NB4 (cell line): ENCODE measurements at regions not wholly inside any gene's neighbourhood (a gene's known extent, or its start where the extent isn't known, plus 50 kb on each side); places are given as distances from the start of the nearest gene placed in this dataset.

Experiments used
- DNase-seq: peaks from one replicate; pipeline ENCODE4 v3.0.0; 2010; ENCODE audit warnings: low read depth
- H3K4me3 ChIP-seq: one replicate; pipeline ENCODE4 v1.5.1; 2011; ENCODE audit warnings: mild to moderate bottlenecking, low read depth, low read length, moderate library complexity
- MYC ChIP-seq: IDR thresholded peaks from 2 replicates; pipeline ENCODE4 v1.6.1; 2011; ENCODE audit warnings: low read depth, low read length
- POLR2A ChIP-seq: IDR thresholded peaks from 2 replicates; pipeline ENCODE4 v1.6.1; 2011; ENCODE audit warnings: mild to moderate bottlenecking; ENCODE audit not compliant: insufficient read length; ENCODE audit errors: extremely low read depth
- TF ChIP-seq, protein P1 (sequence below): IDR thresholded peaks from 2 replicates; pipeline ENCODE4 v1.6.1; 2011; ENCODE audit warnings: low read depth, low read length
- TF ChIP-seq, protein P2 (sequence below): IDR thresholded peaks from one replicate; pipeline ENCODE4 v1.5.1; 2012; ENCODE audit warnings: low read depth, low read length

DNA sequence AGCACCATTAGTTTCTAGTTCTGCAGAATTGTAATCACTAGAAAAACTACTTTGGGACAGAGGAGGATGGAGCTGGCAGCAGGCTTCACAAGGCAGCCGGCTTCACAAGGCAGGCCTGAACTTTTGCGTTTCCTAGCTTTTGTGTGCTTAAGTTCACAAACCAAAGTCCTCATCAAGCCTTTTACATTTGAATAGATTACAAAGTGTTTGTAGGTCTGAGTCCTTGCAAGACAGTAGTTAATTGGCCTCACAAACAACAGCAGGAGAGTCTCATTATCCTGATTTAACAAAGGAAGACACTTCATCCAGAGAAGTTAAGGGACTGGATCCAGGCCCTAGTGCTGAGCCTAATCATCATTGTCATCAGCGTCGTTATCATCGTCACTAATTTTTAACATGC lies 147.8 kb upstream of the AUTS2 start:
- TF ChIP-seq MYC = no peak
- TF ChIP-seq, protein P1, sequence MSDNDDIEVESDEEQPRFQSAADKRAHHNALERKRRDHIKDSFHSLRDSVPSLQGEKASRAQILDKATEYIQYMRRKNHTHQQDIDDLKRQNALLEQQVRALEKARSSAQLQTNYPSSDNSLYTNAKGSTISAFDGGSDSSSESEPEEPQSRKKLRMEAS = no peak
- no peak for TF ChIP-seq POLR2A
- TF ChIP-seq, protein P2, sequence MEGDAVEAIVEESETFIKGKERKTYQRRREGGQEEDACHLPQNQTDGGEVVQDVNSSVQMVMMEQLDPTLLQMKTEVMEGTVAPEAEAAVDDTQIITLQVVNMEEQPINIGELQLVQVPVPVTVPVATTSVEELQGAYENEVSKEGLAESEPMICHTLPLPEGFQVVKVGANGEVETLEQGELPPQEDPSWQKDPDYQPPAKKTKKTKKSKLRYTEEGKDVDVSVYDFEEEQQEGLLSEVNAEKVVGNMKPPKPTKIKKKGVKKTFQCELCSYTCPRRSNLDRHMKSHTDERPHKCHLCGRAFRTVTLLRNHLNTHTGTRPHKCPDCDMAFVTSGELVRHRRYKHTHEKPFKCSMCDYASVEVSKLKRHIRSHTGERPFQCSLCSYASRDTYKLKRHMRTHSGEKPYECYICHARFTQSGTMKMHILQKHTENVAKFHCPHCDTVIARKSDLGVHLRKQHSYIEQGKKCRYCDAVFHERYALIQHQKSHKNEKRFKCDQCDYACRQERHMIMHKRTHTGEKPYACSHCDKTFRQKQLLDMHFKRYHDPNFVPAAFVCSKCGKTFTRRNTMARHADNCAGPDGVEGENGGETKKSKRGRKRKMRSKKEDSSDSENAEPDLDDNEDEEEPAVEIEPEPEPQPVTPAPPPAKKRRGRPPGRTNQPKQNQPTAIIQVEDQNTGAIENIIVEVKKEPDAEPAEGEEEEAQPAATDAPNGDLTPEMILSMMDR = no peak
- no peak for DNase-seq
- no peak overlapping the region for H3K4me3 ChIP-seq

DNA sequence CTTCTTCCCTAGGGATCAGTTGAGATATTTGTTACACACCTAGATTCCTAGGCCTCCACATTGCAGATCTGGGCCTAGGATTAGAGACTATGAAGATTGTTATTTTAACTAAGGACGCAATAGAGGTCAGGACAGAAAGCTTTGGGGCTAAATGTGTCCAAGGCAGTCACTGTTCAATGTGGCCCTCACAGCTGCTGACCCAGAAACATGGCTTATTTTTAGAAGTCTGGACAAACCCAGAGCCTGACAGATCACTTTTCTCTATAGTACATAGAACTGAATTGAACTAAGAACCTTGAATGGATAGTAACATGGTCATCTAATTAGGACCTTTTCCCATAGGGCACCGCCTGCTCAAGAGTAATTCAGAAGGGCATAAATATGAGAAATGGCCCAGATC lies 146.6 kb upstream of the AUTS2 start:
- DNase-seq = no peak
- no peak for TF ChIP-seq MYC
- TF ChIP-seq, protein P2 = no peak
- TF ChIP-seq POLR2A = no peak
- TF ChIP-seq, protein P1 = no peak
- no peak overlapping the region for H3K4me3 ChIP-seq

DNA sequence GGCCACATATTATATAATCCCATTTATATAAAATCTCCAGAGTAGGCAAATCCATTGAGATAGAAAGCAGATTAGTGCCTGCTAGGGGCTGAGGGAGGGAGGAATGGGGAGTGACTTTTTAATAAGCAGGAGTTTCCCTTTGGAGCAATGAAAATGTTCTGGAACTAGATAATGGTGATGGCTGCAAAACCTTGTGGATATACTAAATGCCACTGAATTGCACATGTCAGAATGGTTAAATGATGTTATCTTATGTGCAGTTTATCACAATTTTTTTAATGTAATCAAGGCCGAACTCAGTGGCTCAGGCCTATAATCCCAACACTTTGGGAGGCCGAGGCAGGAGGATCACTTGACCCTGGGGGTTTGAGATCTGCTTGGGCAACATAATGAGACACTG lies 145.5 kb upstream of the AUTS2 start:
- TF ChIP-seq, protein P1 = no peak
- TF ChIP-seq, protein P2 = no peak
- TF ChIP-seq MYC = no peak
- TF ChIP-seq POLR2A = no peak
- DNase-seq = no peak
- no peak overlapping the region for H3K4me3 ChIP-seq

DNA sequence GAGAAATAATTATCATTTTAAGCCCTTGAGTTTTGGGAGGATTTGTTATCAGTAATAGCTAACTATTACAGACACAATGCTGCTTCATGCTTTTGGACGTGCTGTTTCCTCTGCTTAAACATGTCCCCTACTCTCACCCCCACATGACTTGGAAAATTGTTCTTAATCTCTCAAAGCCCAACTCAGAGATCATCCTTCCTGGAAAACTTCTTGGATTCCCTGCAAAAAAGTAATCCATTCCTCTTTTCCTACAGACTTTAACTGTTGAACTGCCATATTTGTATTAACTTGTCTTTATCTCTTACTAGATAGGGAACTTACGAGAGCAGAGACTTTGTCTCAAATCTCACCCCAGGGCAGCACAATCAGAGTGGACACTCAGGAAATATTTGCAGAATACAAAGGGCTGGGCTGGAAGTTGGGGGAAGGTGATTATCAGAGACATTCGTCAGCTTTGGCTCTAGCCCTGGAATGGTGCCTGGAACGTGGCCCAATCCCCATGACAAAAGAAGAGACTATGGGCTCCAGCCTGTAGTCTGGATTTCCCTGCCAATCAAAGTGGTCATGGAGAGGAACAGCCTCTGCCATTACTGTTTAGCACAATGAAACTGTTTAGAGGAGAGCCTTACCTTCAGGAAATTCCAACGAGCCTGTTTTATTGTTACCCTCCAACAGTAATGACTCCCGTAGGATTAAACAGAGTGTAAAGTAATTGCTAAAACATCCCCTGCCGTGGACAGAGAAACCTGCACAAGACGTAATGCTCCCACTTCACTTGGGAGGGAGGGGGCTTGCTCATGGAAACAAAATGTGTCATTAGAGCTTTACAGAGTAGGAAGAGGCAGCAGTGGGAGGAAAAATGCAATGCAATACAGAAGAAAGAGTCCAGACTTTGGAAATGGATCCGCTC lies 140.4 kb upstream of the AUTS2 start:
- TF ChIP-seq, protein P1 = no peak
- TF ChIP-seq, protein P2 = no peak
- TF ChIP-seq MYC (no peak), POLR2A (no peak)
- no peak overlapping the region for H3K4me3 ChIP-seq
- DNase-seq = no peak

DNA sequence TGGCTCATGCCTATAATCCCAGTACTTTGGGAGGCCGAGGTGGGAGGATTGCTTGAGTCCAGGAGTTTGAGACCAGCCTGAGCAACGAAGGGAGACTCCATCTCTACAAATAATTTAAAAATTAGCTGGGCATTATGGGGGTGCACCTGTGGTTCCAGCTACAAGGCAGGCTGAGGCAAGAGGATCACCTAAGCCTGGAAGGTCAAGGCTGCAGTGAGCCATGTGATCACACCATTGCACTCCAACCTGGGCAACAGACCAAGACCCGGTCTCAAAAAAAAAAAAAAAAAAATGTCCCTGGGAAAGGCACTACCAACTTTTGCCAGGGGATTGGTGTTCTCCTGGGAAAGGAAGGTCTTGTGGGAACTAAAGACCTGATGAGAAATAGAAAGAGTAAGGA lies 134.2 kb upstream of the AUTS2 start:
- H3K4me3 ChIP-seq = no peak overlapping the region
- DNase-seq = no peak
- no peak for TF ChIP-seq MYC
- TF ChIP-seq, protein P2 = no peak
- no peak for TF ChIP-seq POLR2A
- TF ChIP-seq, protein P1 = no peak

DNA sequence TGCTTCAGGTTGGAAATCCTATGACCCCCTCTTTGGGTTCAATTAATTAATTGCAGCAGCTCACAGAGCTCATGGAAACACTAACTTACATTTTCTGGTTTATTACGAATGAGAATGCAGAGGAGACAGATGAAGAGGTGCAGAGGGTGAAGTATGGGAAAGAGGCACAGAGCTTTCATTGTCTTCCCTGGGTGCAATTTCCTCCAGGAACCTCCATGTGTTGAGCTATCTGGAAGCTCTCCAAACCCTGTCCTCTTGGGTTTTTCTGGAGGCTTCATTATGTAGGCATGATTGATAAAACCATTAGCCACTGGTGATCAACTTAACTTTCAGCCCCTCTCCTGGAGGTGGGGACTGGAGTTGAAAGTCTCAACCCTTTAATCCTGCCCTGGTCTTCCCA lies 133.0 kb upstream of the AUTS2 start:
- DNase-seq = no peak
- TF ChIP-seq POLR2A (no peak), MYC (no peak)
- TF ChIP-seq, protein P2 = no peak
- TF ChIP-seq, protein P1 = no peak
- no peak overlapping the region for H3K4me3 ChIP-seq
